H7 (cell line): ENCODE measurements at regions not wholly inside any gene's neighbourhood (a gene's known extent, or its start where the extent isn't known, plus 50 kb on each side); places are given as distances from the start of the nearest gene placed in this dataset.
"Not testable (repeated sequence)": the region's sequence is repeated elsewhere in the genome, so short reads cannot be mapped to it uniquely, and the experiment has no call there.

Source experiments
- DNase-seq: peaks from one replicate; pipeline ENCODE4 v3.0.0; 2012
- H3K27me3 ChIP-seq: 2 replicates; pipeline ENCODE4 v1.6.0; 2011; ENCODE audit warnings: mild to moderate bottlenecking, low read length; ENCODE audit not compliant: control insufficient read depth, insufficient read depth
- H3K36me3 ChIP-seq: replicated peaks from 2 replicates; pipeline ENCODE4 v1.5.1; 2011; ENCODE audit warnings: low read length; ENCODE audit not compliant: control insufficient read depth, insufficient read depth
- H3K4me3 ChIP-seq: 2 replicates; pipeline ENCODE4 v1.5.1; 2011; ENCODE audit warnings: low read depth, mild to moderate bottlenecking, control low read depth, low read length, moderate library complexity; ENCODE audit not compliant: insufficient read depth

DNA sequence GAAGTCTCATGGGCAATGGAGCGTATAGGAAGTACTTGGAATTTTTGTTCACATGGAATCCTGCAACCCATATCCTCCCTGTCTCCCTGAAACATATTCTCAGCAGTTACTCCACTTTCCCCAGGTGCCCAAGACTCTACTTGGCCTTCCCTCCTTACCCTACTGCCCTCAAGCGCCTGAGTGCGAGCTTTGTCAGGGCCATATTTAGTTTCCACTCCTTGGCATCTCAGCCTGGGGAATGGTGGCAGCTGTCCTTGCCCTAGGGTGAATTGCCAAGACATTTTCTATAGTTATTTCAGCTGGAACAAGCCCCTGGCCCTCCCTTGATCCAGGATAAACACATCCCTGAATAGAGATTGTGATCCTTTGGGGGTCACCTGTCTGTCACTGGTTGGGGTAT is 569.3 kb upstream of the LRFN5 start:
- H3K4me3 ChIP-seq = no peak overlapping the region
- no peak for DNase-seq
- no peaks in the 10 kb centered on the region for H3K27me3 ChIP-seq
- H3K36me3 ChIP-seq = no peaks in the 10 kb centered on the region

DNA sequence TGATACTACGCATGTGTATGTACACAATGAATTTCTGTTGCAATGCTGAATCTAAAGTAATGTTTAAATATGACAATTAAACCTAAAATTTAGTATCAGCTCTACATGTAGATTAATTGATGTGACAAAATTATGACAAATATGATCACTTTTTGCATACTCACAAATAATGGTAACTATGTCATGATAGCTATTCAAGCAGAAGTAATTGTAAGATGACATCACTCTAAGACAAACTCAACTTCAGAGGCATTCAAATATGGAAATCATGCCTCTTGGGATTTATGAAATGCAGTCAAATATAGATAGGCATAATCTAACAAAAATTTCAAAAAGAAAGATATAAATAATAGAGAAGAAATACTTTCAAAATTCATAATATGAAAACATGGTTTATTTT is 571.7 kb upstream of the LRFN5 start:
- DNase-seq = no peak
- no peak overlapping the region for H3K4me3 ChIP-seq
- H3K27me3 ChIP-seq = no peaks in the 10 kb centered on the region
- no peaks in the 10 kb centered on the region for H3K36me3 ChIP-seq

DNA sequence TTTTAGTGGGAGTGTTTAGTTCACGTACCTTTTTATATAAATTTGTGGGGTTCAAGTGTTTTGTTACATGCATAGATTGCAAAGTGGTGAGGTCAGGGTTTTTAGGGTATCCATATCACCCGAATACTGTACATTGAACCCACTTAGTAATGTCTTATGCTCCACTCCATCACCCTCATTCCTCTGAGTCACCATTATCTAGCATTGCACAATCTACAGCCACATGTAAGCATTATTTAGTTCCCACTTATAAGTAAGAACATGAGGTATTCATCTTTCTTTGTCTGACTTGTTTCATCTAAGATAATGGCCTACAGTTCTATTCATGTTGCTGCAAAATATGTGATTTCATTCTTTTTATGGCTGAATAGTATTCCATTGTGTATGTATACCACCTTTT is 583.7 kb upstream of the LRFN5 start:
- H3K4me3 ChIP-seq = no peak overlapping the region
- H3K27me3 ChIP-seq = no peaks in the 10 kb centered on the region
- no peak for DNase-seq

DNA sequence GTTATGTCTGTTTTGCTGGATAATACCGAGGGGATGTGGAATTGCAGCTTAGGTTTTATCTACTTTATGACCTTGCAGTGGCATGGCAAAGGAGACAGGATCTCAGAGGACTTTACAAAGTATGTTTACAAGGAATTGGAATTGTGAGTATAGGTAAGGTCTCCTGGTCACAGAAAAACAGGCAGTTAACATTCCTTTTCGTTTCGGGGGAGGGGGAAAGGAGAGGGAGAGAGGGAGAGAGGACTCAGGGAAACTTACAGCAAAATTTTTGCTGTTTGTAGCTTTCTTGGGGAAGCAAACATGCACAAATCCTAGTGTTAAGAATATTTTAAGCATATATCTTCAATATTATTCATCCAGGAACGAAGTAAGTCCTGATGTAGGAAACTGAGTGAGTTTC is 590.5 kb upstream of the LRFN5 start:
- no peak for DNase-seq
- no peak overlapping the region for H3K4me3 ChIP-seq

More for the DNA sequence above, 583.7 kb upstream of the LRFN5 start:
- no peaks in the 10 kb centered on the region for H3K36me3 ChIP-seq

DNA sequence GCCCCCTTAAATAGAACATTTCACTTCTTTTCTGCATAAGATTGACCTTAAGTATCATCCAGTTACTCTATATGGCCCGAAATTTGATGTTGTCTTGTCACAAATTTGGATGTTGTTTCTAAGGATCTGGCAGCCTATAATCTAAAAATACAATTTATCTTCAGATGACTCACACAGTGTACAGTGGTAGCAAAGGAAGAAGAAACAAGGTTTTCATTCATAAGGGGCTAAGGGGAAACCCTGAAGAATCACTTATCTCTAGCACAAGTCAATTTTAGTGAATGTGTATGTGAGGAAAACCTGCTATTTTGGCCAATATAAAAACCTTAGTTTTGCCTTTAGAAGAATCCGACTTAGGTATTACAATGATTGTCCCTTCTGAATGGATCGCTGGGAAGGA is 606.3 kb upstream of the LRFN5 start:
- Histone ChIP-seq H3K27me3 (no peaks in the 10 kb centered on the region), H3K36me3 (no peaks in the 10 kb centered on the region)

More for the DNA sequence above, 590.5 kb upstream of the LRFN5 start:
- Histone ChIP-seq H3K27me3 (no peaks in the 10 kb centered on the region), H3K36me3 (no peaks in the 10 kb centered on the region)

DNA sequence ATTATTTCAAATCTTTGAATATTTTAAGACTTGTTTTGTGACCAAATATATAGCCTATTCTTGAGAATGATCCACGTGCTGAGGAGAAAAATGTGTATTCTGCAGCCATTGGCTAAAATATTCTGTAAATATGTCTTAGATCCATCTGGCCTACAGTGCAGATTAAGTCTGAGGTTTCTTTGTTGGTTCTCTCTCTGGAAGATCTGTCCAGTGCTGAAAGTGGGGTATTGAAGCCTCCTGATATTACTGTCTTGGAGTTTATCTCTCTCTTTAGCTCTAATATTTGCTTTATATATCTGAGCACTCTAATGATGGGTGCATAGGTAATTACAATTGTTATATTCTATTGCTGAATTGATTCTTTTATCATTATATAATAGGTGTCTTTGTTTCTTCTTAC is 617.4 kb upstream of the LRFN5 start:
- Histone ChIP-seq H3K27me3 (no peaks in the 10 kb centered on the region), H3K4me3 (no peak overlapping the region), H3K36me3 (no peaks in the 10 kb centered on the region)
- no peak for DNase-seq

More for the DNA sequence above, 606.3 kb upstream of the LRFN5 start:
- no peak for DNase-seq
- no peak overlapping the region for H3K4me3 ChIP-seq

DNA sequence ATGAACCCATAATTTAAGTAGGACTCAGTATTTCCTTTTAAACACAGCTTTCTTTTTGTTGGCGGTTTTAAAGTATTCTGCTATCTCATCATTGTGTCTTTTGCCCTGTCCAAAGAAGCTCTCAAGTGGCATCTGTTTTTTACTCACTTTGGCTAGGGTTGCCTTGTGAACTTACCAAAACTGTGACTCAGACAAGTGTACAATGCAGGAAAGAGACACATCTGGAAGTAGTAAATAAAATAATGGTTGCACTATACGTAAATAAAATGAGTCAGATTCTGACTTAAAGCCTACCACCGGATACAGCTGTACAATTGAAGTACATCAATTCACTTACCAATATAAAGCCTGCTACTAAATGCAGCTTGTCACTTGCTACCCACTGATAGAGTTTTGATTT is 619.2 kb upstream of the LRFN5 start:
- Histone ChIP-seq H3K27me3 (no peaks in the 10 kb centered on the region), H3K4me3 (no peak overlapping the region), H3K36me3 (no peaks in the 10 kb centered on the region)
- DNase-seq = no peak

DNA sequence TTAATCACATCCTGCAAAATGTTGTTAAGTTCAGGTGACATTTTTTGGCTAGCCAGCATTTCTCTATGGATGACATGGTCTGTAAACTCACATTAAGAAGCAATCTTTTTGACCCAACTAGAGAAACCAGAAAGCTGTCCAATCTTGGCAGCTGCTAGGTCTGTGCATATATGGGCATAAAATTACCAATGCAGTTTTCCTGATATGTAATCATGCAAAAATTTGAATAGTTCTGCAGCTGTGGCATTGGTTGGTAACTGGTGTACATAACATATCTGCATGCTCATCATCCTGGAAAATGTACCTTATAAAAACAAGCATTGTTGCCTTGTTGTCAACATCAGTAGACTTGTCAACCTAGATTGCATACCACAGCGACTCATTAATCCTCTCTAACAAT is 620.0 kb upstream of the LRFN5 start:
- DNase-seq = no peak
- H3K36me3 ChIP-seq = no peaks in the 10 kb centered on the region
- H3K27me3 ChIP-seq = no peaks in the 10 kb centered on the region
- H3K4me3 ChIP-seq = no peak overlapping the region

DNA sequence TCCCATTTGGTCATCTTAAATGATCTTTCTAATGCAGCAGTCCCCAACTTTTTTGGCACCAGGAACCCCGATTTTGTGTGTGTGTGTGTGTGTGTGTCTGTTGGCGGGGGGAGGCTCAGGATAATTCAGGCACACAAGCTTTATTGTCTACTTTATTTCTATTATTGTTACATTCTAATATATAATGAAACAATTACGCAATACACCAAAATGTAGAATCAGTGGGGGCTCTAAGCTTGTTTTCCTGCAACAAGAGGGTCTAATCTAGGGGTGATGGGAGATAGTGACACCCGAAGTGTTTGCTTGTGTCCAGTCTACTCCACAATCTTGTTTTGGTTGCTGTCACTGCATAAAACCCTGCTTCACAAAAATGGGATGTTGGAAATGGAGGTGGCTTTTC is 621.1 kb upstream of the LRFN5 start:
- DNase-seq = no peak
- Histone ChIP-seq H3K36me3 (no peaks in the 10 kb centered on the region), H3K4me3 (no peak overlapping the region), H3K27me3 (no peaks in the 10 kb centered on the region)

DNA sequence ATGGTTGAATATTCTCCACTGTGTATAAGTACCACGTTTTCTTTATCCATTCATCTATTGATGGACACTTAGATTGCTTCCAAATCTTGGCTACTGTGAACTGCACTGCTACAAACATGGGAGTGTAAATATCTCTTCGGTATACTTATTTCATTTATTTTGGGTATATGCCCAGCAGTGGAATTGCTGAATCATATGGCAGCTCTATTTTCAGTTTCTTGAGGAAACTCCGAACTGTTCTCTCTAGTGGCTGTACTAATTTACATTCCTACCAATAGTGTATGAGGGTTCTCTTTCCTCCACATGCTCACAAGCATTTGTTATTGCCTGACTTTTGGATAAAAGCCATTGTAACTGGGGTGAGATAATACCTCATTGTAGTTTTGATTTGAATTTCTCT is 623.1 kb upstream of the LRFN5 start:
- no peak overlapping the region for H3K4me3 ChIP-seq
- DNase-seq = no peak
- H3K27me3 ChIP-seq = no peaks in the 10 kb centered on the region
- H3K36me3 ChIP-seq = no peaks in the 10 kb centered on the region

DNA sequence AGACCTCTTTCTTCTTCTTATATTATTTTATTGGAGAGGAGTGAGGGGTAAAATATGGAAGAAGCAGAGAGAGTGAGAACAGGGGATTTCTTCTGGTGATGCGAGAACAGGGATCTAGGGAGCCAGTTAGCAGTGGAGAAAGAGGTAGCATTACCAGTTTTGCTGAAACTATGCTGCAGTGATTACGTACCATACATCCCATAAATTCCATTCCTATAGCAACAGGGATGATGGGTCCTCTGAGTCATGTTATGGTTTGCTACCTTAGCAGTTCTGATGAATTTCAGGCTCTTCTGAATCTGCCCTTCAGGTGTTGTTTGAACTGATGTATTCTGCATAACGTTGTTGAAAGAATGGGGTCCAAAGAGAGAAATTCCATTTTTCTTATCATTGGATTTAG is 625.4 kb upstream of the LRFN5 start:
- no peaks in the 10 kb centered on the region for H3K36me3 ChIP-seq
- no peak for DNase-seq

DNA sequence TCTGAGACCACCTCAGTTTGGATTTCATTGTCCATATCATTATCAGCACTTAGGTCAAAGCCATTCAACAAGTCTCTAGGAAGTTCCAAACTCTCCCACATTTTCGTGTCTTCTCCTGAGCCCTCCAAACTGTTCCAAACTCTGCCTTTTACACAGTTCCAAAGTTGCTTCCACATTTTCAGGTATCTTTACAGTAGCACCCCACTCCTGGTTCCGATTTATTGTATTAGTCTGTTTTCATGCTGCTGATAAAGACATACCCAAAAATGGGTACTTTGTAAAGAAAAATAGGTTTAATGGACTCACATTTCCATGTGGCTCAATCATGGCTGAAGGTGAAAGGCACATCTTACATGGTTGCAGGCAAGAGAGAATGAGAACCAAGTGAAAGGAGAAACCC is 646.4 kb upstream of the LRFN5 start:
- H3K27me3 ChIP-seq, DNase-seq, H3K4me3 ChIP-seq, H3K36me3 ChIP-seq: not testable (repeated sequence)

More for the DNA sequence above, 625.4 kb upstream of the LRFN5 start:
- no peaks in the 10 kb centered on the region for H3K27me3 ChIP-seq
- H3K4me3 ChIP-seq = no peak overlapping the region

DNA sequence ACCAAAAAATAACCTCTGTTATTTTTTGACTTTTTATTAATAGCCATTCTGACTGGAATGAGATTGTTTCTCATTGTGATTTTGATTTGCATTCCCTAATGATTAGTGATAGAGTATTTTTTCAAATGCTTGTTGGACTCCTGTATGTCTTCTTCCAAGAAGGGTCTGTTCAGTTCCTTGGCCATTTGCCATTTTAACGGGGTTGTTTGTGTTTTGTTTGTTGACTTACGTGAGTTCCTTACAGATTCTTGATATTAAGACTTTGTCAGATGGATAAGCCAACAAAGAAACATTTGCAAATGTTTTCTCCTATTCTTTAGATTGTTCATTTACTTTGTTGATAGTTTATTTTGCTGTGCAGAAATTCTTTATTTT is 651.6 kb upstream of the LRFN5 start:
- peaks cover 2% of the 10 kb centered on the region; the same call in 1 of the 2 replicates for H3K36me3 ChIP-seq
- H3K27me3 ChIP-seq = no peaks in the 10 kb centered on the region
- peak overlapping the region; percentile 56 for H3K4me3 ChIP-seq
- no peak for DNase-seq

DNA sequence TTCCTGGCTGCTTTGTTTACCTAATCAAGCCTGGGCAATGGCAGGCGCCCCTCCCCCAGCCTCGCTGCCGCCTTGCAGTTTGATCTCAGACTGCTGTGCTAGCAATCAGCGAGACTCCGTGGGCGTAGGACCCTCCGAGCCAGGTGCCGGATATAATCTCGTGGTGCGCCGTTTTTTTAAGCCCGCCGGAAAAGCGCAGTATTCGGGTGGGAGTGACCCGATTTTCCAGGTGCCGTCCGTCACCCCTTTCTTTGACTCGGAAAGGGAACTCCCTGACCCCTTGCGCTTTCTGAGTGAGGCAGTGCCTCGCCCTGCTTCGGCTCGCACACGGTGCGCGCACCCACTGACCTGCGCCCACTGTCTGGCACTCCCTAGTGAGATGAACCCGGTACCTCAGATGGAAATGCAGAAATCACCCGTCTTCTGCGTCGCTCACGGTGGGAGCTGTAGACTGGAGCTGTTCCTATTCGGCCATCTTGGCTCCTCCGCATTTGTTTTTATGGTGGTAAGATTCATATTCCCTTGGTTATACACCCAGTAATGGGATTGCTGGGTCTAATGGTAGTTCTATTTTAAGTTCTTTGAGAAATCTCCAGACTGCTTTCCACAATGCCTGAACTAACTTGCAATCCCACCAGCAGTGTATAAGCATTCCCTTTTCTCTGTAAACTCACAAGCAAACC is 652.1 kb upstream of the LRFN5 start:
- DNase-seq = not testable (repeated sequence)
- peak overlapping the region; percentile 56 for H3K4me3 ChIP-seq

DNA sequence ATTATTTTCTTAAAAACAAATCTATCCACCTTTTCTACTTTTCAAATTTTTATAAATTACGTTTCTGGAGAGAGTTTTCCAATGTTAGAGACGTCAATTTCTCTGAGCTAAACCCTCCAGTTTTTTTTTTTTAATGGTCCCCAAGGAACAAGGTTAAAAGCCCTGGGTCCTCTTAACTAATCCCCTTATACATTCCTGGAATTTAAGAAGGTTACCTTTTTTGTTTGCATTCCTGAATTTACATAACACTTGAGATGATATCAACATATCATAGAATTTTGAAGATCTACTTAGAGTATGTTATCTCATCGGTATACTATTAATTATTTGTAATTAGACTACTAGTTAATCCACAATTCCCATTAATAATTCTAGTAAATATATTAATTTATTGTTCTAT is 662.2 kb upstream of the LRFN5 start:
- no peaks in the 10 kb centered on the region; the same call in 1 of the 2 replicates for H3K27me3 ChIP-seq
- no peak overlapping the region for H3K4me3 ChIP-seq
- H3K36me3 ChIP-seq = no peaks in the 10 kb centered on the region
- peak; percentile 3 for DNase-seq

More for the DNA sequence above, 652.1 kb upstream of the LRFN5 start:
- H3K27me3 ChIP-seq, H3K36me3 ChIP-seq: not testable (repeated sequence)

DNA sequence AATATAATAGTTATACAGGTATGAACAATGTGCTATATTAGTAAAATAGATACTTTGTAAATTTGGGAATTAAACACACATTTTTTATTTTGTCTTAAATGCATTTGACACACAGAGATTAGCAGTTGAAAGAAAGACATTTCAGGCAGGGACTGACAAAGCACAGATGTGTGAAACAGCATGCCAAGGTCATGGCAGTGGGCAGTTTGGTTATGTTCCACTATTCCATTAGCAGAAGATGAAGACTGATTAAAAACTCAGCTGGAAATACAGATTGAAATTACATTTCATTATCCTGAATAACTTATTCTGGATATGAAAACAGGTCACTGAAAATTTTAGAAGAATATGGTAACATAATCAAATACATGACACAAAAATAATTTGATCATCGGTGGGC is 669.8 kb upstream of the LRFN5 start:
- H3K4me3 ChIP-seq = no peak overlapping the region
- no peak for DNase-seq
- no peaks in the 10 kb centered on the region for H3K36me3 ChIP-seq
- no peaks in the 10 kb centered on the region for H3K27me3 ChIP-seq
